ENCODE measurements at regions not wholly inside any gene's neighbourhood (a gene's known extent, or its start where the extent isn't known, plus 50 kb on each side); places are given as distances from the start of the nearest gene placed in this dataset.

GRCh38 chr16:75942936-75943335 lies 216.6 kb upstream of the CPHXL start:
- Histone ChIP-seq H4K20me1 (ENCODE audit: insufficient read depth) (no peaks in the 10 kb centered on the region), H3K27me3 (ENCODE audit: insufficient read depth, low read depth, low read length) (no peaks in the 10 kb centered on the region), H3K79me2 (replicated peaks; ENCODE audit: insufficient read depth, low read length) (no peaks in the 10 kb centered on the region), H3K9ac (ENCODE audit: low read length) (no peak overlapping the region), H3K27ac (ENCODE audit: low read length) (no peak overlapping the region), H3K9me2 (ENCODE audit: insufficient read depth, low read length) (no peaks in the 10 kb centered on the region), H3F3A (ENCODE audit: insufficient read depth, low read length, poor library complexity, severe bottlenecking) (no peaks in the 10 kb centered on the region), H3K36me3 (ENCODE audit: insufficient read depth, low read length) (no peaks in the 10 kb centered on the region), H2AFZ (ENCODE audit: low read depth, low read length) (no peak overlapping the region), H3K9me3 (ENCODE audit: low read length) (no peaks in the 10 kb centered on the region), H3K4me3 (ENCODE audit: low read length) (no peak overlapping the region), H3K4me2 (ENCODE audit: low read length) (no peak overlapping the region)
- no peak for TF ChIP-seq MXI1 (conservative IDR thresholded peaks at IDR 0.05; ENCODE audit: poor library complexity, severe bottlenecking)
- no peak for TF ChIP-seq RAD21 (conservative IDR thresholded peaks at IDR 0.05)
- TF ChIP-seq REST (IDR thresholded peaks at IDR 0.05; ENCODE audit: borderline replicate concordance) = no peak
- no peak for TF ChIP-seq POLR2AphosphoS5 (IDR thresholded peaks at IDR 0.05)
- no peak for TF ChIP-seq EZH2 (IDR thresholded peaks at IDR 0.05; ENCODE audit: borderline replicate concordance, insufficient read depth, low read length, poor library complexity, severe bottlenecking)
- no peak for TF ChIP-seq TAF1 (IDR thresholded peaks at IDR 0.05; ENCODE audit: low read depth)
- no peak for TF ChIP-seq EP300 (conservative IDR thresholded peaks at IDR 0.05; ENCODE audit: poor library complexity, severe bottlenecking)
- TF ChIP-seq CTCF (IDR thresholded peaks at IDR 0.05; ENCODE audit: poor library complexity, severe bottlenecking) = no peak
- no peak for TF ChIP-seq SMC3 (conservative IDR thresholded peaks at IDR 0.05; ENCODE audit: poor library complexity)

- H3K27me3 ChIP-seq (ENCODE audit: insufficient read depth, low read depth, low read length) = no peaks in the 10 kb centered on the region
- no peaks in the 10 kb centered on the region for H3K9me3 ChIP-seq (ENCODE audit: low read length)
- H3K9me2 ChIP-seq (ENCODE audit: insufficient read depth, low read length) = no peaks in the 10 kb centered on the region
- no peak for TF ChIP-seq TAF1 (IDR thresholded peaks at IDR 0.05; ENCODE audit: low read depth)
- no peak for TF ChIP-seq RAD21 (conservative IDR thresholded peaks at IDR 0.05)
- TF ChIP-seq POLR2AphosphoS5 (IDR thresholded peaks at IDR 0.05) = no peak
- no peak for TF ChIP-seq CTCF (IDR thresholded peaks at IDR 0.05; ENCODE audit: poor library complexity, severe bottlenecking)
- TF ChIP-seq SMC3 (conservative IDR thresholded peaks at IDR 0.05; ENCODE audit: poor library complexity) = no peak
- TF ChIP-seq REST (IDR thresholded peaks at IDR 0.05; ENCODE audit: borderline replicate concordance) = no peak
- no peak for TF ChIP-seq MXI1 (conservative IDR thresholded peaks at IDR 0.05; ENCODE audit: poor library complexity, severe bottlenecking)
- no peak for TF ChIP-seq EZH2 (IDR thresholded peaks at IDR 0.05; ENCODE audit: borderline replicate concordance, insufficient read depth, low read length, poor library complexity, severe bottlenecking)
- no peak overlapping the region for H3K27ac ChIP-seq (ENCODE audit: low read length)
- H3K36me3 ChIP-seq (ENCODE audit: insufficient read depth, low read length) = no peaks in the 10 kb centered on the region
- H4K20me1 ChIP-seq (ENCODE audit: insufficient read depth) = no peaks in the 10 kb centered on the region
- H3K9ac ChIP-seq (ENCODE audit: low read length) = no peak overlapping the region
- H3F3A ChIP-seq (ENCODE audit: insufficient read depth, low read length, poor library complexity, severe bottlenecking) = no peaks in the 10 kb centered on the region
- H2AFZ ChIP-seq (ENCODE audit: low read depth, low read length) = no peak overlapping the region
- no peak overlapping the region for H3K4me3 ChIP-seq (ENCODE audit: low read length)
- no peaks in the 10 kb centered on the region for H3K79me2 ChIP-seq (replicated peaks; ENCODE audit: insufficient read depth, low read length)
- H3K4me2 ChIP-seq (ENCODE audit: low read length) = no peak overlapping the region
Observed at GRCh38 chr16:75943705-75944514, 217.6 kb upstream of the CPHXL start.

Data from neural cell (in vitro differentiated cells).